GM21825 (cell line): ENCODE measurements at regions not wholly inside any gene's neighbourhood (a gene's known extent, or its start where the extent isn't known, plus 50 kb on each side); places are given as distances from the start of the nearest gene placed in this dataset.
"Not testable (repeated sequence)": the region's sequence is repeated elsewhere in the genome, so short reads cannot be mapped to it uniquely, and the experiment has no call there.

Experiments used
- ATAC-seq: cut with Tn5 transposase; IDR thresholded peaks from one replicate; pipeline ENCODE4 v1.9.1; 2021; ENCODE audit warnings: mild to moderate bottlenecking, moderate library complexity; ENCODE audit not compliant: unreplicated experiment

- not testable (repeated sequence) for ATAC-seq
Observed at GRCh38 chr7:112592565-112593263, 111.9 kb downstream of the LSMEM1 start.

- no peak for ATAC-seq
Observed at GRCh38 chr7:112594397-112594796, 113.6 kb downstream of the LSMEM1 start.

GRCh38 chr7:112596260-112596659 lies 115.5 kb downstream of the LSMEM1 start:
- ATAC-seq = no peak

GRCh38 chr7:112596981-112597380 lies 116.2 kb downstream of the LSMEM1 start:
- no peak for ATAC-seq

- ATAC-seq = no peak
Observed at GRCh38 chr7:112603673-112604072, 122.9 kb downstream of the LSMEM1 start.

- no peak for ATAC-seq
Observed at GRCh38 chr7:112610636-112611035, 129.8 kb downstream of the LSMEM1 start.

- ATAC-seq = no peak
Observed at GRCh38 chr7:112615701-112616100, 134.9 kb downstream of the LSMEM1 start.

GRCh38 chr7:112616295-112616694 lies 135.5 kb downstream of the LSMEM1 start:
- ATAC-seq = no peak

GRCh38 chr7:112619343-112619742 lies 138.6 kb downstream of the LSMEM1 start:
- no peak for ATAC-seq

GRCh38 chr7:112622159-112622715 lies 141.4 kb downstream of the LSMEM1 start:
- no peak for ATAC-seq

GRCh38 chr7:112624416-112624815 lies 143.6 kb downstream of the LSMEM1 start:
- no peak for ATAC-seq

- no peak for ATAC-seq
Observed at GRCh38 chr7:112630565-112630964, 149.8 kb downstream of the LSMEM1 start.

- ATAC-seq = no peak
Observed at GRCh38 chr7:112634107-112634506, 153.3 kb downstream of the LSMEM1 start.

GRCh38 chr7:112635742-112636141 lies 154.5 kb downstream of the TMEM168 start:
- ATAC-seq = no peak

- ATAC-seq = no peak
Observed at GRCh38 chr7:112638675-112639400, 151.4 kb downstream of the TMEM168 start.

GRCh38 chr7:112640685-112641084 lies 149.5 kb downstream of the TMEM168 start:
- no peak for ATAC-seq

- ATAC-seq = no peak
Observed at GRCh38 chr7:112646783-112647182, 143.4 kb downstream of the TMEM168 start.

GRCh38 chr7:112648781-112649180 lies 141.4 kb downstream of the TMEM168 start:
- ATAC-seq = no peak

- ATAC-seq = no peak
Observed at GRCh38 chr7:112649560-112649959, 140.6 kb downstream of the TMEM168 start.

- ATAC-seq = no peak
Observed at GRCh38 chr7:112654322-112655216, 135.6 kb downstream of the TMEM168 start.

GRCh38 chr7:112665709-112666108 lies 124.5 kb downstream of the TMEM168 start:
- ATAC-seq = no peak
